Neural progenitor cell (in vitro differentiated cells): ENCODE measurements at regions not wholly inside any gene's neighbourhood (a gene's known extent, or its start where the extent isn't known, plus 50 kb on each side); places are given as distances from the start of the nearest gene placed in this dataset.

Experiments used
- EZH2phosphoT487 ChIP-seq: fragments of 200-600 bp; sonication (generic); IDR thresholded peaks from 2 replicates; pipeline ENCODE4 v1.6.1; 2017; ENCODE audit warnings: antibody characterized with exemption
- TF ChIP-seq, protein P1 (sequence below): fragments of 200-600 bp; sonication (generic); IDR thresholded peaks from 2 replicates; pipeline ENCODE4 v1.5.1; 2017; ENCODE audit warnings: antibody characterized with exemption, mild to moderate bottlenecking

DNA sequence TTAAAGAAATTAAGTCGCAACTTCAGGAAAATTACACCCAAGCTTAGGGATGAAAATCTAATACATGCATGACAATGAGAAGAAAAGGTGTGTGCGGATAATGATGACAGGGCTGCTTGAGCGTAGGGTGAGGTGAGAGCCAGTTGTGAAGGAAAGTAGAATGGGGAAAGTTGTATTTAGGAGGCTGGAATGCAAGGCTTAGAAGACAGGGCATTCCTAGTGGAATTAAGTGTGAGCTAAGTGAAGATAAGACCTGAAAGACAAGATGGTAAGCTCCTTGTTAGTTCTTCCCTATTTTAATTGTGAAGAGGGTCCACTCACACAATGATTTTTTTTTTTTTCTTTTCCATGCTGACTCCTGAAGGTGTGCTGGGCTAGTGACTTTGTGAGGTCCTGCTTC is 519.5 kb upstream of the SALL1 start:
- TF ChIP-seq, protein P1, sequence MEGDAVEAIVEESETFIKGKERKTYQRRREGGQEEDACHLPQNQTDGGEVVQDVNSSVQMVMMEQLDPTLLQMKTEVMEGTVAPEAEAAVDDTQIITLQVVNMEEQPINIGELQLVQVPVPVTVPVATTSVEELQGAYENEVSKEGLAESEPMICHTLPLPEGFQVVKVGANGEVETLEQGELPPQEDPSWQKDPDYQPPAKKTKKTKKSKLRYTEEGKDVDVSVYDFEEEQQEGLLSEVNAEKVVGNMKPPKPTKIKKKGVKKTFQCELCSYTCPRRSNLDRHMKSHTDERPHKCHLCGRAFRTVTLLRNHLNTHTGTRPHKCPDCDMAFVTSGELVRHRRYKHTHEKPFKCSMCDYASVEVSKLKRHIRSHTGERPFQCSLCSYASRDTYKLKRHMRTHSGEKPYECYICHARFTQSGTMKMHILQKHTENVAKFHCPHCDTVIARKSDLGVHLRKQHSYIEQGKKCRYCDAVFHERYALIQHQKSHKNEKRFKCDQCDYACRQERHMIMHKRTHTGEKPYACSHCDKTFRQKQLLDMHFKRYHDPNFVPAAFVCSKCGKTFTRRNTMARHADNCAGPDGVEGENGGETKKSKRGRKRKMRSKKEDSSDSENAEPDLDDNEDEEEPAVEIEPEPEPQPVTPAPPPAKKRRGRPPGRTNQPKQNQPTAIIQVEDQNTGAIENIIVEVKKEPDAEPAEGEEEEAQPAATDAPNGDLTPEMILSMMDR: no peak
- TF ChIP-seq EZH2phosphoT487: no peak
